GM18511 (cell line): ENCODE measurements at regions not wholly inside any gene's neighbourhood (a gene's known extent, or its start where the extent isn't known, plus 50 kb on each side); places are given as distances from the start of the nearest gene placed in this dataset.

ENCODE experiments used
- ATAC-seq: cut with Tn5 transposase; IDR thresholded peaks from one replicate; pipeline ENCODE4 v1.9.1; 2021; ENCODE audit warnings: mild to moderate bottlenecking, moderate library complexity; ENCODE audit not compliant: unreplicated experiment

DNA sequence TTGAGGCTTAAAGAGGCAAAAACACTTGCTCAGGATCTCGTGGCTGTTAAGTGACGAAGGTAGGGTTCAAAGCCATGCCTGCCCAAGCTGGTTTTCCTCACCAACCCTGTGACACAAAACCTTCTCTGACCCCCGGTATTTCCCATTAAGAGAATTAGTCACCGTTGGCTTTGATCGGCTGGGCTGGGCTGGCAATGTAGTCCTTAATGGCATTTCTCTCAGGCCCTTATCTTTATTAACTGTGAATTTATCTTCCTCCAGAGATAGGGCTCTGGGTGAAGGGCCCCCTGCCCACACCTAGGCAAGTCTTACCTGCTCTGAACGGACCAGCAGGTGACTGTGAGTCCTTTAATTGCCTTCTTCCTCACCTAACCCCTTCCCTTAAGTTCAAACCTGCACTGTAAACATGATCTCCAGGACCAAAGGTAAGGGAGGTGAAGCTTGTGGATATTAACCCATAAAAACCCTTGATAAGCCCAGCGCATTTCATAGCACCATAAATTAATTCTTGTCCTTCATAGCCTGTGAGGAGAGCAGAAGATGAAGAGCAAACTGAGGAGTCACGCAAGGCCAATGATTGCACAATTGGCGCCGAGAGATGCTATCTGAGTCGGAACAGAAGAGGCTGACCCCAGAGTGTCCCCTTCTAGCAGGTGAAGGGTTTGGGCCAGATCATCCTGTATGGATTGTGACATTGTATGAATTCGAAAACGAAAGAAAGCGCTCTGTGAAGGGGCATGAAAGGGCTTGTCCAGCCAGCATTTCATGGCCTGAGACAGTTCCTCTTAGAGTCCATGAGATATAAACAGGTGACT, 790.8 kb upstream of the TBX3 start:
- ATAC-seq: no peak

GRCh38 chr12:115473257-115473956, 789.4 kb upstream of the TBX3 start:
- ATAC-seq: no peak

DNA sequence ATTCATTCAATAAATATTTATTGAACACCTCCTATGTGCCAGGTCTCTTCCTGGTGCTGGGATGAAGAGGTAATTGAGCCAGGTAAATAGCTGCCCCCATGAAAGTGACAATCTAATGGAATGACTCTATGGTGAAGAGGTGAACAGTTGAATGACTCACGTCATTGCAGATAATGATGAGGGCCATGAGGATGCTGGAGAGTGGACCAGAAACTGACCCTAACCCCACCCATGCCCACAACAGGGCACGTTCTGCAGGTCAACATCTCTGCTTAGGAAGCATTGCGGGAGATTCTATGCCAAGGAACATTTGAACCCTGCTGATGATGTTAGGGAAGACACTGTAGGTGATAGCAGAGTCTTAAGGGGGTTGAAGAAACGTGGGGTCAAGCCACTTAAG, 788.9 kb upstream of the TBX3 start:
- ATAC-seq: no peak

- ATAC-seq: no peak
These were observed 787.0 kb upstream of the TBX3 start for GRCh38 chr12:115470977-115471376.

DNA sequence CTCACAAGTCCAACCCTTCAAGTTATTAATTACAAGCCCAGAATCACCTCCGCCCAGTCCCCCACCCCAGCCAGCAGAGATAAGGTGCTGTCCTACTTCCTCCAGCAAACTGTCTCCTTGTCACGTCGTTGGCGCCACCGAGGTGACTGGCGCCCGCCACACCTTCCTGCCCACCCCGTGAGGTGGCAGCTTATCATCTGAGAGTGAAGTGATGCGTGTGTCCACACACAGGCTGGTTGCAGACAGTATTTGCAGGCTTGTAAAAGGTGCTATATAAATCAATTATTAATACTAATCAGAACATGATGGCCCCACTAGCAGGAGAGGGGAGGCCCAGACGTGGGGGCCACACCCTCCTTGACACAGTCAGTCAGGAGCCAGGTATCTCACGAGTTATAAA, 786.6 kb upstream of the TBX3 start:
- no peak for ATAC-seq

- ATAC-seq: no peak
These were observed 784.1 kb upstream of the TBX3 start for GRCh38 chr12:115468087-115468510.

DNA sequence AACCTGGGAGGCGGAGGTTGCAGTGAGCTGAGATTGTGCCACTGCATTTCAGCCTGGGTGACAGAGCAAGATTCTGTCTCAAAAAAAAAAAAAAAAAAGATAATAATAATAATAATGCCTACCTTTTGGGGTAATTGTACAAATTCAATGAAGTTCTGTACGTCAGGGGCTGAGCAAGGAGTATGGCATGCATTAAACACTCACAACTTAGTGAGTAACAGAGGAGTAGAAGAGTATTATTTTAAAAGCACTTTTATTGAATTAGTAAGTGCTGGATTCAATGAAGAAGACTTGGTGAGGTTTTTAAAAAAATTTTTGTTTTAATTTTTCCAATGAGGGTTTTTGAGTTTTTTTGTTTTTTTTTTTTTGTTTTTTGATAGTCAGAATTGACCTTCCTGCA, 783.6 kb upstream of the TBX3 start:
- ATAC-seq: no peak

GRCh38 chr12:115466076-115466475, 782.1 kb upstream of the TBX3 start:
- ATAC-seq: no peak

DNA sequence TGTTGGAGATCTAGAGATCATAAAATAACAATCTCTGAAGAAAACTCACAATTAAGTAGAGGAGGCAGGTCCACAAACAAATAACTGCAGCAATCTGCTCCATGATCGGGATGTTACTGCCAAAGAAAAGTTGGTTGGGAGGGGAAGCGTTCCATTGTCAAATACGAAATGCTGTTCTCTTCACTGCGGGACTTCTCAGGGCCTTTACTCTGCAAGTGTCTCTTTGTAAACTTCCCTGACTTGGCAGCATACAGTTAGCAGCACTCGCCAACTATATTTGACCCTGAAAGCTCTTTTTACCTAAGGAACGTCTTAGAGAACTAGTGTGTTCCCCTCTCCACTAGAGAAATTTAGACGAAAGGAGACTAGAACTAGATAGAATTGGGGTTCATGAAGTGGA, 780.7 kb upstream of the TBX3 start:
- ATAC-seq: no peak

DNA sequence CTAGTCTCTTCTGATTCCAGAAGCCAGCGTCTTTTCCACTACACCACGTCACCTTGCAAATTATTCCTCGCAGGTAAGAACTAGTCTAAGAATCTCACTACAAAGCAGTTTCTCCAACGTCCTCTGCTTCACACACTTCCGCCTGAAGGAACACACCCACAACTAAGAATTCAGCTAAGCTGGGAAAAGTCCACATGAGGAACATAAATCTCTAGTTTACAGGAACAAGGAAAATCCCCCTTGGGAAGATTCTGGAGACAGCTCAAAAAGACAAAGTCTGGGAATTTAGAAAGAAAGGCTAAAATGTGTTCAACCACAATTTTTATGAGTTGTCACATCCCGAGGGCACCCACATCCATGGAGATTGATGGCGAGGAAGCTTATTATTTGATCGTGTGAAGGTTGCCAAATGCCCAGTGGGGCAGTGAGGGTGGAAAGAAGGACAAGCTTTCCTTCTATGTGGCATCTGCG, 780.2 kb upstream of the TBX3 start:
- no peak for ATAC-seq

DNA sequence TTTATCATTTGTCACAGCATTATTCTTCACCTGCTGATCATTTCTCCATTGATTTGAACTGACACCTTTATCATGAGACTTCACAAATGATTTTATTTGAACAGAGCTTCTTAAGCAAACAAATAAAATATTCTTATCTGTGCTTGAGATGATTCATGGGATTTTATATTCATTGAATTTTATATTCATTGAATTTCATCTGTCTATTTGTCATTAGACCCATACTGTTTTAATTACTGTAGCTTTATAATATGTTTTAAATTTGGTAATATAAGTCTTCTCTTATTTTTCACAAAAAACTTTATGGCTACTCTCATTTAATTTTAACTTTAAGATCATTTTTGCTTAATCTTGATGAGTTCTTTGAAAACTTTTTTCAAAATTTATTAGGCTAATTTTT, 777.4 kb upstream of the TBX3 start:
- ATAC-seq: no peak

DNA sequence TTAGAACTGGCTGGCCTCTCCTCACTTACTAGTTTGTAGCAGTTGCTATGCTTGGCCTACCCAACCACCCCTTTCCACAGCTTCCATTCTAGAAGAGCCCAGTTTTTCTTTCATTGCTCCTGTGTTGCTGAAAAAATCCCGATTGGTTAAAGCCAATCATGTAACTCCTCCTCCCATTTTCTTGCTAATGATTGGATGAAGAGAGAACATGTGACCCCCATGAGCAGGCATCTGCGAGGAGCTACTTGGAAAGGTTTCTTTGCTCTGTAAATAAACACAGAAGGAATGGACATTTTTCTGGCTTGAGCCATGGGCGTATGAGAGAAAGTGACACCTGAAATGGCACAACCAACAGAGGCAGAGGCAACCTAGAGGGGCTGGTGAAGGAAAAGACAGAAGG, 773.8 kb upstream of the TBX3 start:
- ATAC-seq: no peak

DNA sequence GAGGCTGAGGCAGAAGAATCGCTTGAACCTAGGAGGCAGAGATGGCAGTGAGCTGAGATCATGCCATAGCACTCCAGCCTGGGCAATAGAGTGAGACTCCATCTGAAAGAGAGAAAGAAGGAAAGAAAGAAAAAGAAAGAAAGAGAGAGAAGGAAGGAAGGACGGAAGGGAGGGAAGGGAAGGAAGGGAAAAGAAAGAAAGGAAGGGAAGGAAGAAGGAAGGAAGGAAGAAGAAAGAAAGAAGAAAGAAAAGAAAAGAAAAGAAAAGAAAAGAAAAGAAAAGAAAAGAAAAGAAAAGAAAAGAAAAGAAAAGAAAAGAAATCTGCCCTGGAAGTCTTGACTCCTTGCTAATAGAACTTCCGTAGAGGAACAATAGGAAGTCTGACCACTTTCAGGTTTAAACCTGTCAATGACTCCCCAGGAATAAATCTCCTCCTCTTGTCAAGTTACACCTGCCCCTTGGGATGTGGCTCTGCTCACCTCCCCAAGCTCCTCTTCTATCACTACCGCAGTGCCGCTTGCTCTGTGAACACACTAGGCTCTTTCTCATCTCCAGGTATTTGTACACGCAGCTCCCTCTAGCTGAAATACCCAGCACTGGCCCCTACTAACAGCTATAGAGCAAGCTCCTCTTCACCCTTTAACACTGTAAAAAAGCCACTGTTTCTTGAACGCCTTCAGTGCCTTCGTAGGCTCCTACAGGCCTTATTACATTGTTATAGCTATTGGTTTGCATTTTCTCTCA, 773.1 kb upstream of the TBX3 start:
- no peak for ATAC-seq

- ATAC-seq: no peak
These were observed 771.3 kb upstream of the TBX3 start for GRCh38 chr12:115455268-115455681.

- no peak for ATAC-seq
These were observed 768.8 kb upstream of the TBX3 start for GRCh38 chr12:115452751-115453281.

DNA sequence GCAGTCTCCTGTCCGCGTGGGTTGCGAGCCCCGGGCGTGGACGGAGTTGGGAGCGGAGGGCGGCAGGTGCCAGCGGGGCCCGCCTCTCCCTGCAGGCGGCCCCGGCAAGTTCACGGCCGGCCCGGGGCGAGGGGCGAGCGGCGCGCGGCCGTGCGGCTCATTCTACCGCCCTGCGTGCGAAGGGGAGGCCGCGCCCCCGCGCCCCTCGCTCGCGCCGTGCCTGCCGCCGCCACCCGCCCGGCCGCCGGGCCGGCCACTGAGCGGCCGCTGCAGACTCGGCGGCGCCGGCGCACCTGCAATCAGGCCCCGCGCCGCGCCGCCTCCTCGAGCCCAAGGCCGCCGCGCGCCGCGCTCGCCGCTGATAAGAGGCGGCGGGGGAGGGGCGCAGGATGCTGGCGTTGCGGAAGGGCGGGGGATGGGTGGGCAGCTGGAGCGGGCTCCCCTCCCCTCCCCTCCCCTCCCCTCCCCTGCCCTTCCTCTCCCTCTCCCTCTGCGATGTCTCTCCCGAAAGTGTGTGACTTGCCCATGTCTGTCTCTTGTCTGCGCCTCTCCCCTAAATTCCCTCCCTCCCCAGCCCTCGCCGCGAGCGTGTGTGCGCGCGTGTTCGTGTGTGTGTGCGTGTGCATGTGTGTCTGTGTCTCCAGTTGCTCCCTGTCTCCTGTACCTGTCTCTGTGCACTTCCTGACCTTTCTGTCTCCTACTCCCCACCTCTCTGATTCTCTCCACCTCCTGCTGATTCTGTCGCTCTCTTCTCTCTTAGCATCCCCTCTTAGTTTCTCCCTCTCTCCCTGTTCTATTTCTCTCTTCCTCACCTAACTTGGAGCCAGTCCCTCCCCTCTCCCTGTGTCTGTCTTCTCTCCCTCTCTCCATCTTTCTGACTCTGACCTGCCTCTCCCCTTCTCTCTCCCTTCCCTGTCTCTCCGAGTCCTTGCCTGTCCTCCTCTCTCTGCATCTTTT, 768.1 kb upstream of the TBX3 start:
- ATAC-seq: no peak

- no peak for ATAC-seq
These were observed 767.3 kb upstream of the TBX3 start for GRCh38 chr12:115451151-115451779.

GRCh38 chr12:115450710-115451109, 766.7 kb upstream of the TBX3 start:
- ATAC-seq: no peak

- no peak for ATAC-seq
These were observed 766.0 kb upstream of the TBX3 start for GRCh38 chr12:115450017-115450416.

DNA sequence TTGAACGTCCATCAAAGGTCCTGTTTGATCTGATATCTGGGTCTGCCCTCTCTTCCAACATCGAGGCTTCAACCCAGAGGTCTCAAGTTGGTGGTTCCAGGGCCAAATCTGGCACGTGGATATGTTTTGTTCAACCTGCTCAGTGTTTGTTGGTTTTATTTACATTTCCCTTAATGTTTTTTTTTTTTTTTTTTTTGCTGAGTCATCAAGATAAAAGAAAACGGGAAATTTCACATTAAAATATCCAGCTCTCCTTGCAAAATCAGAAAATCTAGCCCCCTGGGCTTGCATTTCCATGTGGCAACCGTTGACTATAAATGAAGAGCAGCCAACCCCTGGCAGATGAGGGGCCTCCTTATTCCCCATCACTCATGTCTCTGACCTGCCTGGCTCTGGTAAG, 765.6 kb upstream of the TBX3 start:
- no peak for ATAC-seq
